GM19468 (cell line): ENCODE measurements at regions not wholly inside any gene's neighbourhood (a gene's known extent, or its start where the extent isn't known, plus 50 kb on each side); places are given as distances from the start of the nearest gene placed in this dataset.

Source experiments
- ATAC-seq: cut with Tn5 transposase; IDR thresholded peaks from one replicate; pipeline ENCODE4 v1.9.1; 2021; ENCODE audit warnings: mild to moderate bottlenecking, moderate library complexity, moderate number of reproducible peaks; ENCODE audit not compliant: unreplicated experiment; ENCODE audit errors: extremely low read depth

- no peak for ATAC-seq
These were observed 74.6 kb upstream of the NUDT7 start for GRCh38 chr16:77647726-77648125.

GRCh38 chr16:77650761-77651160 is 71.6 kb upstream of the NUDT7 start:
- no peak for ATAC-seq

- no peak for ATAC-seq
These were observed 69.9 kb upstream of the NUDT7 start for GRCh38 chr16:77652399-77652798.

- ATAC-seq: no peak
These were observed 65.3 kb upstream of the NUDT7 start for GRCh38 chr16:77657016-77657415.

GRCh38 chr16:77660311-77660710 is 62.0 kb upstream of the NUDT7 start:
- ATAC-seq: no peak

- ATAC-seq: no peak
These were observed 60.1 kb upstream of the NUDT7 start for GRCh38 chr16:77662246-77662645.

GRCh38 chr16:77663711-77664110 is 58.6 kb upstream of the NUDT7 start:
- ATAC-seq: no peak

GRCh38 chr16:77666771-77667170 is 55.5 kb upstream of the NUDT7 start:
- no peak for ATAC-seq

GRCh38 chr16:77668201-77668600 is 54.1 kb upstream of the NUDT7 start:
- ATAC-seq: no peak

GRCh38 chr16:77669057-77669456 is 53.3 kb upstream of the NUDT7 start:
- no peak for ATAC-seq
